ENCODE measurements at regions not wholly inside any gene's neighbourhood (a gene's known extent, or its start where the extent isn't known, plus 50 kb on each side); places are given as distances from the start of the nearest gene placed in this dataset.

GRCh38 chr18:3333721-3334386, 71.9 kb downstream of the MYL12B start:
- in situ Hi-C loops (cut with HindIII; ENCODE audit: low sequenced_read_pairs): no loop called here
- no peak for TF ChIP-seq CTCF (IDR thresholded peaks at IDR 0.05; ENCODE audit: low read depth, low read length)
- DNase-seq (ENCODE audit: low read depth, low spot score): no peak
- H3K4me3 ChIP-seq (ENCODE audit: low read depth, low read length): no peak overlapping the region

GRCh38 chr18:3340015-3340681, 78.2 kb downstream of the MYL12B start:
- in situ Hi-C loops (cut with HindIII; ENCODE audit: low sequenced_read_pairs): no loop called here
- TF ChIP-seq CTCF (IDR thresholded peaks at IDR 0.05; ENCODE audit: low read depth, low read length): no peak
- no peak overlapping the region for H3K4me3 ChIP-seq (ENCODE audit: low read depth, low read length)
- DNase-seq (ENCODE audit: low read depth, low spot score): no peak

- no peak overlapping the region for H3K4me3 ChIP-seq (ENCODE audit: low read depth, low read length)
- no peak for DNase-seq (ENCODE audit: low read depth, low spot score)
- no peak for TF ChIP-seq CTCF (IDR thresholded peaks at IDR 0.05; ENCODE audit: low read depth, low read length)
- in situ Hi-C loops (cut with HindIII; ENCODE audit: low sequenced_read_pairs): no loop called here
Measured at GRCh38 chr18:3340682-3341097, 78.8 kb downstream of the MYL12B start.

GRCh38 chr18:3342628-3343027, 80.7 kb downstream of the MYL12B start:
- DNase-seq (ENCODE audit: low read depth, low spot score): no peak
- in situ Hi-C loops (cut with HindIII; ENCODE audit: low sequenced_read_pairs): no loop called here
- H3K4me3 ChIP-seq (ENCODE audit: low read depth, low read length): no peak overlapping the region
- TF ChIP-seq CTCF (IDR thresholded peaks at IDR 0.05; ENCODE audit: low read depth, low read length): no peak

GRCh38 chr18:3345452-3345851, 83.5 kb downstream of the MYL12B start:
- no peak for TF ChIP-seq CTCF (IDR thresholded peaks at IDR 0.05; ENCODE audit: low read depth, low read length)
- H3K4me3 ChIP-seq (ENCODE audit: low read depth, low read length): no peak overlapping the region
- DNase-seq (ENCODE audit: low read depth, low spot score): no peak
- in situ Hi-C loops (cut with HindIII; ENCODE audit: low sequenced_read_pairs): no loop called here

- no peak overlapping the region for H3K4me3 ChIP-seq (ENCODE audit: low read depth, low read length)
- in situ Hi-C loops (cut with HindIII; ENCODE audit: low sequenced_read_pairs): no loop called here
- TF ChIP-seq CTCF (IDR thresholded peaks at IDR 0.05; ENCODE audit: low read depth, low read length): no peak
- DNase-seq (ENCODE audit: low read depth, low spot score): no peak
Measured at GRCh38 chr18:3345885-3346284, 84.0 kb downstream of the MYL12B start.

Measured in astrocyte of the spinal cord (primary cell).